ENCODE measurements at regions not wholly inside any gene's neighbourhood (a gene's known extent, or its start where the extent isn't known, plus 50 kb on each side); places are given as distances from the start of the nearest gene placed in this dataset.

GRCh38 chr16:62478903-62479458 lies 442.7 kb upstream of the CDH8 start:
- TF ChIP-seq, protein P1, sequence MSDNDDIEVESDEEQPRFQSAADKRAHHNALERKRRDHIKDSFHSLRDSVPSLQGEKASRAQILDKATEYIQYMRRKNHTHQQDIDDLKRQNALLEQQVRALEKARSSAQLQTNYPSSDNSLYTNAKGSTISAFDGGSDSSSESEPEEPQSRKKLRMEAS (IDR thresholded peaks at IDR 0.05) = no peak
- TF ChIP-seq CREB1 (IDR thresholded peaks at IDR 0.05; ENCODE audit: low read depth) (no peak), TCF12 (IDR thresholded peaks at IDR 0.05; ENCODE audit: low read depth) (no peak), FOXM1 (IDR thresholded peaks at IDR 0.05; ENCODE audit: borderline replicate concordance, low read depth) (no peak), ZBTB7A (IDR thresholded peaks at IDR 0.05; ENCODE audit: low read depth) (no peak), YY1 (IDR thresholded peaks at IDR 0.05; ENCODE audit: low read depth) (no peak), CEBPB (IDR thresholded peaks at IDR 0.05) (no peak), EGR1 (IDR thresholded peaks at IDR 0.05) (no peak), NFIC (IDR thresholded peaks at IDR 0.05) (no peak), EP300 (IDR thresholded peaks at IDR 0.05; ENCODE audit: borderline replicate concordance) (no peak), TEAD4 (IDR thresholded peaks at IDR 0.05) (no peak), RAD21 (IDR thresholded peaks at IDR 0.05; ENCODE audit: low read depth) (no peak), TAF1 (IDR thresholded peaks at IDR 0.05; ENCODE audit: low read depth) (no peak)
- TF ChIP-seq, protein P2, sequence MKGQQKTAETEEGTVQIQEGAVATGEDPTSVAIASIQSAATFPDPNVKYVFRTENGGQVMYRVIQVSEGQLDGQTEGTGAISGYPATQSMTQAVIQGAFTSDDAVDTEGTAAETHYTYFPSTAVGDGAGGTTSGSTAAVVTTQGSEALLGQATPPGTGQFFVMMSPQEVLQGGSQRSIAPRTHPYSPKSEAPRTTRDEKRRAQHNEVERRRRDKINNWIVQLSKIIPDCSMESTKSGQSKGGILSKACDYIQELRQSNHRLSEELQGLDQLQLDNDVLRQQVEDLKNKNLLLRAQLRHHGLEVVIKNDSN (IDR thresholded peaks at IDR 0.05) = no peak
- TF ChIP-seq, protein P3, sequence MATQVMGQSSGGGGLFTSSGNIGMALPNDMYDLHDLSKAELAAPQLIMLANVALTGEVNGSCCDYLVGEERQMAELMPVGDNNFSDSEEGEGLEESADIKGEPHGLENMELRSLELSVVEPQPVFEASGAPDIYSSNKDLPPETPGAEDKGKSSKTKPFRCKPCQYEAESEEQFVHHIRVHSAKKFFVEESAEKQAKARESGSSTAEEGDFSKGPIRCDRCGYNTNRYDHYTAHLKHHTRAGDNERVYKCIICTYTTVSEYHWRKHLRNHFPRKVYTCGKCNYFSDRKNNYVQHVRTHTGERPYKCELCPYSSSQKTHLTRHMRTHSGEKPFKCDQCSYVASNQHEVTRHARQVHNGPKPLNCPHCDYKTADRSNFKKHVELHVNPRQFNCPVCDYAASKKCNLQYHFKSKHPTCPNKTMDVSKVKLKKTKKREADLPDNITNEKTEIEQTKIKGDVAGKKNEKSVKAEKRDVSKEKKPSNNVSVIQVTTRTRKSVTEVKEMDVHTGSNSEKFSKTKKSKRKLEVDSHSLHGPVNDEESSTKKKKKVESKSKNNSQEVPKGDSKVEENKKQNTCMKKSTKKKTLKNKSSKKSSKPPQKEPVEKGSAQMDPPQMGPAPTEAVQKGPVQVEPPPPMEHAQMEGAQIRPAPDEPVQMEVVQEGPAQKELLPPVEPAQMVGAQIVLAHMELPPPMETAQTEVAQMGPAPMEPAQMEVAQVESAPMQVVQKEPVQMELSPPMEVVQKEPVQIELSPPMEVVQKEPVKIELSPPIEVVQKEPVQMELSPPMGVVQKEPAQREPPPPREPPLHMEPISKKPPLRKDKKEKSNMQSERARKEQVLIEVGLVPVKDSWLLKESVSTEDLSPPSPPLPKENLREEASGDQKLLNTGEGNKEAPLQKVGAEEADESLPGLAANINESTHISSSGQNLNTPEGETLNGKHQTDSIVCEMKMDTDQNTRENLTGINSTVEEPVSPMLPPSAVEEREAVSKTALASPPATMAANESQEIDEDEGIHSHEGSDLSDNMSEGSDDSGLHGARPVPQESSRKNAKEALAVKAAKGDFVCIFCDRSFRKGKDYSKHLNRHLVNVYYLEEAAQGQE (IDR thresholded peaks at IDR 0.05; ENCODE audit: low read depth) = no peak

- TF ChIP-seq ZBTB7A (IDR thresholded peaks at IDR 0.05; ENCODE audit: low read depth) (no peak), TAF1 (IDR thresholded peaks at IDR 0.05; ENCODE audit: low read depth) (no peak), CEBPB (IDR thresholded peaks at IDR 0.05) (no peak), YY1 (IDR thresholded peaks at IDR 0.05; ENCODE audit: low read depth) (no peak), FOXM1 (IDR thresholded peaks at IDR 0.05; ENCODE audit: borderline replicate concordance, low read depth) (no peak), RAD21 (IDR thresholded peaks at IDR 0.05; ENCODE audit: low read depth) (no peak), NFIC (IDR thresholded peaks at IDR 0.05) (no peak), EGR1 (IDR thresholded peaks at IDR 0.05) (no peak)
- TF ChIP-seq, protein P2 (IDR thresholded peaks at IDR 0.05) = no peak
- TF ChIP-seq, protein P3 (IDR thresholded peaks at IDR 0.05; ENCODE audit: low read depth) = no peak
- TF ChIP-seq, protein P1 (IDR thresholded peaks at IDR 0.05) = no peak
These were observed 441.6 kb upstream of the CDH8 start for GRCh38 chr16:62477796-62478195.

DNA sequence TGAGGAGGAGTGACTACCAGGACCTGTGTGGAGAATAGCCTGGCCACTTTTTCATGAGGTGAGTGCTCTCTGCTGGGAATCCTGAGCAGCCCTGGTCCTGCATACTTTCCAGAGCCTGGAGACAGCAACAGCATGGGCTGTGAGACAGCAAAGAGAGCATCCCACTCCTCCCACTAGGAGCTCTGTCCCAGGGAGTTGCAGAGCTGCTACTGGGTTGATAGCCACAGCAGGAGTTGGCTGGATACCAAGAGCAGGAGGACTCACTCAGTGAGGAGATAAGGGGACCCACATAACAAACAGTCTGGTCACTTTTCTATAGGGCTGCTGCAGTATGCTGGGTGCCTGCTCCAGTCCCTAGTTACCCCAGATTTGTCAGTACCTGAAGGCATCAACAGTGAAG lies 439.3 kb upstream of the CDH8 start:
- TF ChIP-seq CEBPB (IDR thresholded peaks at IDR 0.05) = no peak

GRCh38 chr16:62462971-62463370 lies 426.7 kb upstream of the CDH8 start:
- TF ChIP-seq EGR1 (IDR thresholded peaks at IDR 0.05) (no peak), TCF12 (IDR thresholded peaks at IDR 0.05; ENCODE audit: low read depth) (no peak), TEAD4 (IDR thresholded peaks at IDR 0.05) (no peak), ZBTB7A (IDR thresholded peaks at IDR 0.05; ENCODE audit: low read depth) (no peak), EP300 (IDR thresholded peaks at IDR 0.05; ENCODE audit: borderline replicate concordance) (no peak), FOXM1 (IDR thresholded peaks at IDR 0.05; ENCODE audit: borderline replicate concordance, low read depth) (no peak), CEBPB (IDR thresholded peaks at IDR 0.05) (no peak), YY1 (IDR thresholded peaks at IDR 0.05; ENCODE audit: low read depth) (no peak), NFIC (IDR thresholded peaks at IDR 0.05) (no peak), TAF1 (IDR thresholded peaks at IDR 0.05; ENCODE audit: low read depth) (no peak), CREB1 (IDR thresholded peaks at IDR 0.05; ENCODE audit: low read depth) (no peak), RAD21 (IDR thresholded peaks at IDR 0.05; ENCODE audit: low read depth) (no peak)
- TF ChIP-seq, protein P1 (IDR thresholded peaks at IDR 0.05) = no peak
- TF ChIP-seq, protein P2 (IDR thresholded peaks at IDR 0.05) = no peak
- TF ChIP-seq, protein P3 (IDR thresholded peaks at IDR 0.05; ENCODE audit: low read depth) = no peak
